B cell (primary cell): ENCODE measurements at regions not wholly inside any gene's neighbourhood (a gene's known extent, or its start where the extent isn't known, plus 50 kb on each side); places are given as distances from the start of the nearest gene placed in this dataset.

ENCODE experiments used
- ATAC-seq: fragments of 200-7000 bp; cut with Tn5 transposase; one replicate; pipeline ENCODE4 v1.10.0; 2021; ENCODE audit warnings: low read depth, mild to moderate bottlenecking, moderate number of reproducible peaks, moderate library complexity
- CTCF ChIA-PET: fragments of 350-600 bp; sonication (Branson Sonifier 250); formaldehyde crosslinking; loops from one replicate; lab custom pipeline; 2021; ENCODE audit warnings: antibody characterized with exemption, inconsistent platforms; lab: Charles Lee
- POLR2A ChIA-PET: fragments of 350-600 bp; sonication (Branson Sonifier 250); formaldehyde crosslinking; loops from one replicate; lab custom pipeline; 2021; ENCODE audit warnings: antibody characterized with exemption; lab: Charles Lee
- DNase-seq: peaks from one replicate; pipeline ENCODE4 v3.0.0; 2013
- H2AFZ ChIP-seq: 2 replicates; pipeline ENCODE4 v1.6.1; 2012; ENCODE audit warnings: mild to moderate bottlenecking, low read depth, low read length; ENCODE audit not compliant: insufficient read depth, poor library complexity, severe bottlenecking
- H3K27ac ChIP-seq, 2 donors: 1 replicate in 1 of 2; 2 replicates in 1 of 2; pipeline ENCODE4 v1.5.1; 2012 to 2013; ENCODE audit warnings: low read length in 2 of 2, mild to moderate bottlenecking in 2 of 2, moderate library complexity in 1 of 2
- H3K27me3 ChIP-seq, 4 experiments: fragments of 200-600 bp in 1 of 4; sonication (generic) in 1 of 4; replicated peaks in 1 of 4; 1 replicate in 2 of 4; 2 replicates in 2 of 4; pipeline versions ENCODE4 v1.6.1 to v1.7.0; 2013 to 2016; ENCODE audit warnings: low read length in 3 of 4, mild to moderate bottlenecking in 2 of 4, mixed read lengths in 1 of 4, moderate library complexity in 1 of 4; ENCODE audit not compliant: insufficient read depth in 4 of 4, control insufficient read depth in 3 of 4; ENCODE audit errors: control extremely low read depth in 1 of 4
- H3K36me3 ChIP-seq, 2 experiments: replicated peaks in 1 of 2; 1 replicate in 1 of 2; 2 replicates in 1 of 2; pipeline versions ENCODE4 v1.6.1 to v1.7.1; 2013; ENCODE audit warnings: low read length in 1 of 2; ENCODE audit not compliant: insufficient read depth in 2 of 2, control insufficient read depth in 1 of 2; ENCODE audit errors: control extremely low read depth in 1 of 2, extremely low read depth in 1 of 2
- H3K4me1 ChIP-seq, 2 donors: fragments of 200-600 bp in 1 of 2; sonication (generic) in 1 of 2; 1 replicate in 1 of 2; 2 replicates in 1 of 2; pipeline versions ENCODE4 v1.5.1 to v1.6.1; 2013 to 2017; ENCODE audit warnings: low read length in 2 of 2; ENCODE audit not compliant: control insufficient read depth in 2 of 2, insufficient read depth in 2 of 2
- H3K4me2 ChIP-seq: replicated peaks from 2 replicates; pipeline ENCODE3; 2012; ENCODE audit warnings: mild to moderate bottlenecking, low read depth, low read length; ENCODE audit not compliant: poor library complexity, severe bottlenecking
- H3K4me3 ChIP-seq, 5 experiments: fragments of 200-600 bp in 1 of 5; sonication (generic) in 1 of 5; 1 replicate in 3 of 5; 2 replicates in 2 of 5; pipeline versions ENCODE4 v1.5.1 to v1.7.0; 2011 to 2016; ENCODE audit warnings: low read length in 4 of 5, mild to moderate bottlenecking in 4 of 5, low read depth in 2 of 5, control low read depth in 1 of 5, moderate library complexity in 1 of 5; ENCODE audit not compliant: insufficient read depth in 1 of 5; ENCODE audit errors: control extremely low read depth in 1 of 5, extremely low read depth in 1 of 5
- H3K79me2 ChIP-seq: fragments of 200-600 bp; sonication (generic); one replicate; pipeline ENCODE4 v1.6.0; 2016; ENCODE audit warnings: low read length; ENCODE audit not compliant: control insufficient read depth, insufficient read depth
- H3K9ac ChIP-seq: fragments of 200-600 bp; sonication (generic); 2 replicates; pipeline ENCODE4 v1.6.1; 2017; ENCODE audit warnings: mild to moderate bottlenecking, low read length, moderate library complexity
- H3K9me3 ChIP-seq, 3 donors: one replicate each; pipeline versions ENCODE4 v1.6.1 to v1.7.1; 2013; ENCODE audit warnings: low read length in 2 of 3; ENCODE audit not compliant: control insufficient read depth in 2 of 3, insufficient read depth in 1 of 3; ENCODE audit errors: control extremely low read depth in 1 of 3
- H4K20me1 ChIP-seq: 2 replicates; pipeline ENCODE4 v1.6.0; 2012; ENCODE audit warnings: mild to moderate bottlenecking, low read length; ENCODE audit not compliant: insufficient read depth, control insufficient read depth, poor library complexity, severe bottlenecking
- H3K27ac Mint-ChIP-seq: one replicate; pipeline ENCODE4 v1.8.0; 2021; ENCODE audit warnings: mixed read lengths
- H3K27me3 Mint-ChIP-seq: one replicate; pipeline ENCODE4 v1.8.0; 2021; ENCODE audit warnings: mixed read lengths
- H3K4me1 Mint-ChIP-seq: one replicate; pipeline ENCODE4 v1.8.0; 2021; ENCODE audit warnings: mixed read lengths
- H3K4me3 Mint-ChIP-seq: one replicate; pipeline ENCODE4 v1.8.0; 2021; ENCODE audit warnings: mixed read lengths
- H3K9me3 Mint-ChIP-seq: one replicate; pipeline ENCODE4 v1.8.0; 2022; ENCODE audit warnings: mixed read lengths; ENCODE audit not compliant: insufficient read depth
- EZH2 ChIP-seq: IDR thresholded peaks from 2 replicates; pipeline ENCODE4 v1.6.1; 2012; ENCODE audit warnings: borderline replicate concordance, low read depth, mild to moderate bottlenecking, moderate library complexity, low read length; ENCODE audit not compliant: insufficient read depth, poor library complexity, severe bottlenecking
- WGBS: methylation state at CpG from one replicate; pipeline ENCODE4 v1.1.5; 2013; ENCODE audit warnings: missing lambda C conversion rate; ENCODE audit not compliant: insufficient coverage; 5-methylcytosine and 5-hydroxymethylcytosine counted together
- intact Hi-C: fragments of 100-400 bp; cut with micrococcal nuclease; formaldehyde crosslinking; loops from one replicate; pipeline ENCODE4 v1.10.0; 2022
- TF ChIP-seq, protein P1 (sequence below): fragments of 200-600 bp; IDR thresholded peaks from one replicate; pipeline ENCODE4 v1.8.0; 2022; ENCODE audit warnings: antibody characterized with exemption, mild to moderate bottlenecking

DNA sequence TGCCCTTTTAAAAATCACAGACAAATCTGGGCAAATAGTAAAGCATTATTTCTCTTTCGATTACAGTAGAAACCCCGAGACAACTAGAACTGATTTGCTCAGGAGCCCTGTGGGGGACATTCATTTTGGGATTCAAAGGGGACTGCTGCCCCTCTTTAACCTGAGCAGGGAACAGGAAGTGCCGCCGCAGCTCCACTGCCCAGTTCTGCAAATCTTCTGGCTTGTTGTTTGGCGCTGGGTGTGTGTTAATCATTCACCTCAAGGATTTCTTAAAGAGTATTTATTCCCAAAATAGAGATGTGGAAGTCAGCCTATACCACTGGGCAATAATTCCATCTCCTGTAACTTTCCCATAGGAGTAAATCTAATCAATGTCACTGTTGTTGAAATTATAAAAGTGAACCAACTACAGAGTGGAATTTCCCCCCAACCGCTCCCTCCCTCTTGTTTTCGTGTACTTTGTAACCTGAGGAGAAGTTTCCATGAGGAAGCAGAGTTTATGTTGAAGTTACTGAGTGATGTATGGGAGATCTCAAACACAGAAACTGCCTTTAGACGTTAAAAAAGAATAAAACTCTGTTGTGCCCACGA lies 515.8 kb downstream of the KLF12 start:
- POLR2A ChIA-PET = no interaction called here

DNA sequence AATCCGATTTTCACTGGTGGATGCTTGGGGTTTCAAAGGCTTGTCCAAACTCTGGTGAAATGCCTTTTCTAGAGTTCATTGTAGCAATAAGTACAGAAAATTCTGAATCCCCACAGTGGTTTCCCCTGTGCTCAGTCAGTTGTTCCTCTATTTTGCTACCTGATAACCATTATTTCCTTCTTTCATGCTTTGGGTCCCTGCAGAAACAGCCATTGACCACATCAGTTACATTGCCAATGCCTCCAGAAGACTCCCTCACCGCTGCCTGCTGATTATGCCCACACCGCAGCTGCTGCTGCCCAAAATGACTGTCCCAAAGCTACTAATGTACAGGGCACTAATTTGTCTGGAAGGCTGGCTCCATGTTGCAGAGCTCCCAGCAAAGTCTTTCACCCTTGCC lies 517.3 kb downstream of the KLF12 start:
- Histone ChIP-seq H3K27ac (no peak overlapping the region), H3K4me3 (no peak overlapping the region), H3K4me2 (no peak overlapping the region), H3K9me3 (no peaks in the 10 kb centered on the region), H3K36me3 (no peaks in the 10 kb centered on the region), H3K9ac (no peak overlapping the region), H2AFZ (no peak overlapping the region), H3K79me2 (no peaks in the 10 kb centered on the region), H4K20me1 (no peaks in the 10 kb centered on the region), H3K27me3 (no peaks in the 10 kb centered on the region), H3K4me1 (no peaks in the 10 kb centered on the region)
- no peaks in the 10 kb centered on the region for H3K4me1 Mint-ChIP-seq
- ChIA-PET CTCF (no interaction called here), POLR2A (no interaction called here)
- no peaks in the 10 kb centered on the region for H3K9me3 Mint-ChIP-seq
- ATAC-seq = no peak
- WGBS = 46% methylated on average over 3 of the region's 3 CpGs
- no peak for DNase-seq
- TF ChIP-seq, protein P1, sequence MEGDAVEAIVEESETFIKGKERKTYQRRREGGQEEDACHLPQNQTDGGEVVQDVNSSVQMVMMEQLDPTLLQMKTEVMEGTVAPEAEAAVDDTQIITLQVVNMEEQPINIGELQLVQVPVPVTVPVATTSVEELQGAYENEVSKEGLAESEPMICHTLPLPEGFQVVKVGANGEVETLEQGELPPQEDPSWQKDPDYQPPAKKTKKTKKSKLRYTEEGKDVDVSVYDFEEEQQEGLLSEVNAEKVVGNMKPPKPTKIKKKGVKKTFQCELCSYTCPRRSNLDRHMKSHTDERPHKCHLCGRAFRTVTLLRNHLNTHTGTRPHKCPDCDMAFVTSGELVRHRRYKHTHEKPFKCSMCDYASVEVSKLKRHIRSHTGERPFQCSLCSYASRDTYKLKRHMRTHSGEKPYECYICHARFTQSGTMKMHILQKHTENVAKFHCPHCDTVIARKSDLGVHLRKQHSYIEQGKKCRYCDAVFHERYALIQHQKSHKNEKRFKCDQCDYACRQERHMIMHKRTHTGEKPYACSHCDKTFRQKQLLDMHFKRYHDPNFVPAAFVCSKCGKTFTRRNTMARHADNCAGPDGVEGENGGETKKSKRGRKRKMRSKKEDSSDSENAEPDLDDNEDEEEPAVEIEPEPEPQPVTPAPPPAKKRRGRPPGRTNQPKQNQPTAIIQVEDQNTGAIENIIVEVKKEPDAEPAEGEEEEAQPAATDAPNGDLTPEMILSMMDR = no peak
- no peak for TF ChIP-seq EZH2
- intact Hi-C loops = no loop called here
- peaks cover 15% of the 10 kb centered on the region for H3K27me3 Mint-ChIP-seq
- H3K27ac Mint-ChIP-seq = no peak overlapping the region
- H3K4me3 Mint-ChIP-seq = no peak overlapping the region

More for the DNA sequence above, 515.8 kb downstream of the KLF12 start:
- H3K4me1 ChIP-seq = no peaks in the 10 kb centered on the region
- Mint-ChIP-seq H3K27me3 (peaks cover 15% of the 10 kb centered on the region), H3K9me3 (no peaks in the 10 kb centered on the region), H3K27ac (no peak overlapping the region), H3K4me3 (no peak overlapping the region), H3K4me1 (no peaks in the 10 kb centered on the region)
- no peak overlapping the region for H3K9ac ChIP-seq
- no peaks in the 10 kb centered on the region for H3K9me3 ChIP-seq
- intact Hi-C loops = no loop called here
- no peak overlapping the region for H3K27ac ChIP-seq
- no peak overlapping the region for H2AFZ ChIP-seq
- TF ChIP-seq EZH2 = no peak
- TF ChIP-seq, protein P1 = no peak
- ATAC-seq (no peak), DNase-seq (no peak)
- H4K20me1 ChIP-seq = no peaks in the 10 kb centered on the region
- H3K27me3 ChIP-seq = no peaks in the 10 kb centered on the region
- H3K36me3 ChIP-seq = no peaks in the 10 kb centered on the region
- H3K4me3 ChIP-seq = no peak overlapping the region
- H3K79me2 ChIP-seq = no peaks in the 10 kb centered on the region
- WGBS = 72% methylated on average over 3 of the region's 9 CpGs
- no peak overlapping the region for H3K4me2 ChIP-seq
- CTCF ChIA-PET = no interaction called here
